Coronary artery (tissue), 2 donors: ENCODE measurements at regions not wholly inside any gene's neighbourhood (a gene's known extent, or its start where the extent isn't known, plus 50 kb on each side); places are given as distances from the start of the nearest gene placed in this dataset.

Source experiments
- DNase-seq: peaks from one replicate; pipeline ENCODE4 v3.0.0-alpha.2; 2017; ENCODE audit warnings: low spot score
- H3K27ac ChIP-seq, 2 donors: fragments of 200-600 bp; sonication (generic); one replicate each; pipeline ENCODE4 v1.5.1; 2016 to 2019
- H3K4me3 ChIP-seq: fragments of 200-600 bp; sonication (generic); 2 replicates; pipeline ENCODE4 v1.5.1; 2016; ENCODE audit warnings: mild to moderate bottlenecking, moderate library complexity
- TF ChIP-seq, protein P1 (sequence below): fragments of 200-600 bp; sonication (generic); IDR thresholded peaks from one replicate; pipeline ENCODE4 v1.5.1; 2019; ENCODE audit warnings: antibody characterized with exemption

- Histone ChIP-seq H3K4me3 (no peak overlapping the region), H3K27ac (no peak overlapping the region)
- no peak for DNase-seq
- TF ChIP-seq, protein P1, sequence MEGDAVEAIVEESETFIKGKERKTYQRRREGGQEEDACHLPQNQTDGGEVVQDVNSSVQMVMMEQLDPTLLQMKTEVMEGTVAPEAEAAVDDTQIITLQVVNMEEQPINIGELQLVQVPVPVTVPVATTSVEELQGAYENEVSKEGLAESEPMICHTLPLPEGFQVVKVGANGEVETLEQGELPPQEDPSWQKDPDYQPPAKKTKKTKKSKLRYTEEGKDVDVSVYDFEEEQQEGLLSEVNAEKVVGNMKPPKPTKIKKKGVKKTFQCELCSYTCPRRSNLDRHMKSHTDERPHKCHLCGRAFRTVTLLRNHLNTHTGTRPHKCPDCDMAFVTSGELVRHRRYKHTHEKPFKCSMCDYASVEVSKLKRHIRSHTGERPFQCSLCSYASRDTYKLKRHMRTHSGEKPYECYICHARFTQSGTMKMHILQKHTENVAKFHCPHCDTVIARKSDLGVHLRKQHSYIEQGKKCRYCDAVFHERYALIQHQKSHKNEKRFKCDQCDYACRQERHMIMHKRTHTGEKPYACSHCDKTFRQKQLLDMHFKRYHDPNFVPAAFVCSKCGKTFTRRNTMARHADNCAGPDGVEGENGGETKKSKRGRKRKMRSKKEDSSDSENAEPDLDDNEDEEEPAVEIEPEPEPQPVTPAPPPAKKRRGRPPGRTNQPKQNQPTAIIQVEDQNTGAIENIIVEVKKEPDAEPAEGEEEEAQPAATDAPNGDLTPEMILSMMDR, result no peak
Measured at GRCh38 chr10:106301146-106301545, 863.4 kb downstream of the SORCS1 start.

DNA sequence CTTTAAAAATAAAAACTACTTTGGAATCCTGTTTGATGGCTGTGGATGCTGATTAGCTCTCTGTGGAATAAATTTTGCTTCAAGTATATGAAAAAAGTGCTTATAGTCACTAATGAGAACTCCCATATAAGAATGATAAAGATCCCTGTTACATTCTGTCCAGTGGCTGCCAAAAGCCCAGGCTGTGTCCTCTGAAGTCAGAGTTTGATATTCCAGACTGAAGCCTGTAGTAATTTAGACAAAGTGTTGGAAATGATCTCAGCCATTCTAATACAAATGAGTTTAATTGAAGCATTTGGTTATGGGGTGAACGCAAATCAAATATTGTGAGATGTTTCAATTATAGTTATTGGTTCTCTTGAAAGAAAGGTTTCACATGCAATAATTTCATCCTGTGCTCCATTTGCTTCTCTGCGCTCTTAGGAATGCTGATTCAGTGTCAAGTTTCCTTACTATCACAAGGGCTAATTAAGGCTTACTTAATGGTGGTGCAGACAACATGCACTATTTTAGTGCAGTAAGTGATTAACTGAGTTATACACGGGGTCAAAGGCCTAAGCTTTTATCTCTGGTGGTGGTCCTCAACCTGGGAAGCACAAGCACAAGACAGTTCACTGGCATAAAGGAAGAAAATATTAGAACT is 867.6 kb downstream of the SORCS1 start:
- H3K27ac ChIP-seq, result no peak overlapping the region
- no peak overlapping the region for H3K4me3 ChIP-seq
- TF ChIP-seq, protein P1, result no peak
- DNase-seq, result no peak

GRCh38 chr10:106284802-106285587 is 879.5 kb downstream of the SORCS1 start:
- TF ChIP-seq, protein P1, result no peak
- Histone ChIP-seq H3K4me3 (no peak overlapping the region), H3K27ac (no peak overlapping the region)
- DNase-seq, result no peak

DNA sequence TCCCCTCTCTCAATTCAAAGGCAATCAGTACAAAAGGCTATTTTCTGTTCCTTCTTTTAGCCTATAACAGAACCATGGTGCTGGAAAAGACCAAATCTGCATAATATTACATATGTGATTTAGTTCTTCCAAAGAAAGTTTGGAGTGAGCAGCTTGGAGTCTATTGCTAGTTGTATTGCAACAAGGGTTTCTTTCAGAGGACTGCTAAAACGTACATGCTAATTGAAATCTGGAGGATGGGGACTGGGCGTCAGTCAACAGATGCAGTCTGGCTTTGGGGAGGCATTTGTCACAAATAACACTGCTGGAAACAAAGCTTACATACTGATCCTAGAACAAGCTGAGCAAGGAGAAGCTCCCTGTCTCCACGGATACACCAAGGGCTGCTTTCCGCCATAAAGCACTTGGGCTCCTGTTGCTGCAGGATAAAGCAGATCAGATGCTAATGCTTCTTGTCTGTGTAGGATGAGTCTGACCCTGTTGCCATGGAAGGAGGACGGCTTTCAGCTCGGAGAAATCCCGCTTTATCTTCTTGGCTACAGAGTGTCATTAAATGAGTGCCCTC is 883.5 kb downstream of the SORCS1 start:
- TF ChIP-seq, protein P1, result no peak
- no peak for DNase-seq

GRCh38 chr10:106278383-106278782 is 886.1 kb downstream of the SORCS1 start:
- Histone ChIP-seq H3K4me3 (no peak overlapping the region), H3K27ac (no peak overlapping the region)
- no peak for DNase-seq
- TF ChIP-seq, protein P1, result no peak

More for the DNA sequence above, 883.5 kb downstream of the SORCS1 start:
- Histone ChIP-seq H3K4me3 (no peak overlapping the region), H3K27ac (no peak overlapping the region)

GRCh38 chr10:106271237-106271636 is 893.3 kb downstream of the SORCS1 start:
- TF ChIP-seq, protein P1, result no peak
- Histone ChIP-seq H3K4me3 (no peak overlapping the region), H3K27ac (no peak overlapping the region)
- DNase-seq, result no peak

- Histone ChIP-seq H3K27ac (no peak overlapping the region), H3K4me3 (no peak overlapping the region)
- DNase-seq, result no peak
- TF ChIP-seq, protein P1, result no peak
Measured at GRCh38 chr10:106268000-106268399, 896.5 kb downstream of the SORCS1 start.
